DND-41 (cell line): ENCODE measurements at regions not wholly inside any gene's neighbourhood (a gene's known extent, or its start where the extent isn't known, plus 50 kb on each side); places are given as distances from the start of the nearest gene placed in this dataset.

Source experiments
- CTCF ChIP-seq: IDR thresholded peaks from 2 replicates; pipeline ENCODE4 v1.5.1; 2012; ENCODE audit warnings: borderline replicate concordance, low read length, moderate library complexity, mild to moderate bottlenecking; ENCODE audit not compliant: poor library complexity, severe bottlenecking; ENCODE audit errors: extremely low read depth
- EZH2 ChIP-seq: IDR thresholded peaks from 3 replicates; pipeline ENCODE4 v1.6.1; 2012; ENCODE audit warnings: borderline replicate concordance, low read depth, mild to moderate bottlenecking, moderate library complexity, low read length, inconsistent platforms; ENCODE audit not compliant: severe bottlenecking

- TF ChIP-seq CTCF (no peak), EZH2 (no peak)
These were observed 109.9 kb downstream of the GLRX3 start for GRCh38 chr10:130246113-130246512.
